ENCODE measurements at regions not wholly inside any gene's neighbourhood (a gene's known extent, or its start where the extent isn't known, plus 50 kb on each side); places are given as distances from the start of the nearest gene placed in this dataset.

DNA sequence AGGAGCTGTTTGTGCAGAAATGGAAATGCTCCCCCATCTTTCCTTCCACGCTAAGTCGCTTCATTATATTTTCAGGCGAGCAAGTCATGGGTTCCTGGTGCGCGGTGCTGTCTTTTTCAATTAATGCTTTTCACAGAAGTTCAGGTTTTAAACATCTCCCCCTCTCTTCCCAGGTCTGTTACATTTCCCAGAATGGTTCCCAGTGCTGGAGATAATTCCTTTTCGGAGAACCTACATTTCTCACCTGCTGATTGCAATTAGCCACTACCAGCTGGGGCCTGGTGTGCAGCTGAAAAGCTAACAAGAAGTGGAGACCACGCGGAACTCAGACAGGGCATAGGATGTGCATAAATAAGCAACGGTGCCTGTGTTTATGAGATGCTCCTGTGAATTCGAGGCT, 217.8 kb downstream of the MID1IP1 start:
- DNase-seq = no peak
- H3K23ac ChIP-seq (ENCODE audit: low read length in 2 of 2) = no peak overlapping the region
- H4K91ac ChIP-seq (ENCODE audit: low read length) = no peak overlapping the region
- H3K4me1 ChIP-seq (ENCODE audit: control insufficient read depth, insufficient read depth, low read depth, low read length) = no peaks in the 10 kb centered on the region
- H3K4me2 ChIP-seq (ENCODE audit: low read length, poor library complexity, severe bottlenecking) = no peak overlapping the region
- H3K79me1 ChIP-seq (replicated peaks; ENCODE audit: low read length, poor library complexity, severe bottlenecking) = no peaks in the 10 kb centered on the region
- H3K4me3 ChIP-seq (ENCODE audit: insufficient read depth in 1 of 2, low read depth in 1 of 2, low read length in 2 of 2) = no peak overlapping the region
- H3K4ac ChIP-seq (ENCODE audit: low read depth in 1 of 2, low read length in 2 of 2) = no peak overlapping the region
- WGBS = 86% methylated on average over 8 of the region's 10 CpGs
- no peak overlapping the region for H3K14ac ChIP-seq (ENCODE audit: low read length in 2 of 2)
- H4K8ac ChIP-seq (ENCODE audit: low read length) = no peak overlapping the region
- no peak overlapping the region for H2AK5ac ChIP-seq (ENCODE audit: low read length, severe bottlenecking)
- no peaks in the 10 kb centered on the region for H3K36me3 ChIP-seq (ENCODE audit: control insufficient read depth in 1 of 2, insufficient read depth in 2 of 2, low read depth in 1 of 2, low read length in 2 of 2)
- peaks cover 4 to 48% of the 10 kb centered on the region in 2 experiments for H3K27me3 ChIP-seq (ENCODE audit: control insufficient read depth in 1 of 2, insufficient read depth in 1 of 2, low read length in 2 of 2)
- H3K27ac ChIP-seq (ENCODE audit: low read length, poor library complexity, severe bottlenecking) = no peak overlapping the region
- no peak overlapping the region for H2BK15ac ChIP-seq (ENCODE audit: low read depth, poor library complexity, severe bottlenecking)
- H2BK5ac ChIP-seq (ENCODE audit: low read depth, low read length, poor library complexity, severe bottlenecking) = no peak overlapping the region
- no peaks in the 10 kb centered on the region for H3K9me3 ChIP-seq (ENCODE audit: control insufficient read depth, low read length)
- H2BK12ac ChIP-seq (ENCODE audit: low read length in 2 of 2) = no peak overlapping the region
- no peak overlapping the region for H3K9ac ChIP-seq (ENCODE audit: low read length)
- H2AFZ ChIP-seq (ENCODE audit: low read depth, low read length) = no peak overlapping the region
- no peak overlapping the region for H3K18ac ChIP-seq (ENCODE audit: low read depth in 1 of 2, low read length in 2 of 2)
- no peak overlapping the region for H2BK120ac ChIP-seq (ENCODE audit: low read depth, low read length)

GRCh38 chrX:39020051-39020669, 218.9 kb downstream of the MID1IP1 start:
- H4K8ac ChIP-seq (ENCODE audit: low read length) = no peak overlapping the region
- no peaks in the 10 kb centered on the region for H3K4me1 ChIP-seq (ENCODE audit: control insufficient read depth, insufficient read depth, low read depth, low read length)
- no peak overlapping the region for H2AFZ ChIP-seq (ENCODE audit: low read depth, low read length)
- no peak overlapping the region for H3K23ac ChIP-seq (ENCODE audit: low read length in 2 of 2)
- no peaks in the 10 kb centered on the region for H3K36me3 ChIP-seq (ENCODE audit: control insufficient read depth in 1 of 2, insufficient read depth in 2 of 2, low read depth in 1 of 2, low read length in 2 of 2)
- peaks cover 4 to 44% of the 10 kb centered on the region in 2 experiments for H3K27me3 ChIP-seq (ENCODE audit: control insufficient read depth in 1 of 2, insufficient read depth in 1 of 2, low read length in 2 of 2)
- no peak overlapping the region for H3K18ac ChIP-seq (ENCODE audit: low read depth in 1 of 2, low read length in 2 of 2)
- 100% methylated on average over 2 of the region's 6 CpGs for WGBS
- H3K9ac ChIP-seq (ENCODE audit: low read length) = no peak overlapping the region
- no peak for DNase-seq
- no peak overlapping the region for H2BK12ac ChIP-seq (ENCODE audit: low read length in 2 of 2)
- no peak overlapping the region for H4K91ac ChIP-seq (ENCODE audit: low read length)
- H3K4ac ChIP-seq (ENCODE audit: low read depth in 1 of 2, low read length in 2 of 2) = no peak overlapping the region
- H3K4me2 ChIP-seq (ENCODE audit: low read length, poor library complexity, severe bottlenecking) = no peak overlapping the region
- no peak overlapping the region for H2BK15ac ChIP-seq (ENCODE audit: low read depth, poor library complexity, severe bottlenecking)
- no peaks in the 10 kb centered on the region for H3K9me3 ChIP-seq (ENCODE audit: control insufficient read depth, low read length)
- no peak overlapping the region for H2AK5ac ChIP-seq (ENCODE audit: low read length, severe bottlenecking)
- peak overlapping the region in 1 of 2 experiments; percentile 32 for H3K14ac ChIP-seq (ENCODE audit: low read length in 2 of 2)
- no peak overlapping the region for H3K4me3 ChIP-seq (ENCODE audit: insufficient read depth in 1 of 2, low read depth in 1 of 2, low read length in 2 of 2)
- no peak overlapping the region for H2BK5ac ChIP-seq (ENCODE audit: low read depth, low read length, poor library complexity, severe bottlenecking)
- H2BK120ac ChIP-seq (ENCODE audit: low read depth, low read length) = no peak overlapping the region
- no peaks in the 10 kb centered on the region for H3K79me1 ChIP-seq (replicated peaks; ENCODE audit: low read length, poor library complexity, severe bottlenecking)
- no peak overlapping the region for H3K27ac ChIP-seq (ENCODE audit: low read length, poor library complexity, severe bottlenecking)

DNA sequence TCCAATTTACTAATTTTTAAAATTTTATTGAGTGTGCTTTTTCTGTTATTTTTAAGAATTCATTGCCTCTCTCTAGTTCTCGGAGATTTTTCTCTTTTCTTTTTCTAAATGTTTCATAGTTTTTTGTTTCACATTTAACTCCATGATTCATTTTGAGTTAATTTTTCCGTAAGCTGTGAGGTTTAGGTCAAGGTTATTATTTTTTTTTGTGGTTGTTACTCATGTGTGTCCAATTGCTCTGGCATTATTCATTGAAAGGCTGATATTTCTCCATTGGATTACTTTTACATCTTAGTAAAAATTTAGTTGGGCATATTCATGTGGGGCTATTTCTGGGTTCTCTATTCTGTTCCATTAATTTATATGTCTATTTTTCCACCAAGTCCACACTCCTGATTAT, 220.8 kb downstream of the MID1IP1 start:
- no peak overlapping the region for H2AK5ac ChIP-seq (ENCODE audit: low read length, severe bottlenecking)
- no CpG with 5 or more reads among the region's 2 CpGs for WGBS
- DNase-seq = no peak
- H3K4me2 ChIP-seq (ENCODE audit: low read length, poor library complexity, severe bottlenecking) = no peak overlapping the region
- H3K9me3 ChIP-seq (ENCODE audit: control insufficient read depth, low read length) = no peaks in the 10 kb centered on the region
- no peak overlapping the region for H2BK15ac ChIP-seq (ENCODE audit: low read depth, poor library complexity, severe bottlenecking)
- H3K9ac ChIP-seq (ENCODE audit: low read length) = no peak overlapping the region
- H3K18ac ChIP-seq (ENCODE audit: low read depth in 1 of 2, low read length in 2 of 2) = no peak overlapping the region
- H3K27ac ChIP-seq (ENCODE audit: low read length, poor library complexity, severe bottlenecking) = no peak overlapping the region
- H3K4me1 ChIP-seq (ENCODE audit: control insufficient read depth, insufficient read depth, low read depth, low read length) = no peaks in the 10 kb centered on the region
- no peaks in the 10 kb centered on the region for H3K36me3 ChIP-seq (ENCODE audit: control insufficient read depth in 1 of 2, insufficient read depth in 2 of 2, low read depth in 1 of 2, low read length in 2 of 2)
- H3K4ac ChIP-seq (ENCODE audit: low read depth in 1 of 2, low read length in 2 of 2) = no peak overlapping the region
- no peak overlapping the region for H3K14ac ChIP-seq (ENCODE audit: low read length in 2 of 2)
- H4K8ac ChIP-seq (ENCODE audit: low read length) = no peak overlapping the region
- no peak overlapping the region for H3K23ac ChIP-seq (ENCODE audit: low read length in 2 of 2)
- H3K4me3 ChIP-seq (ENCODE audit: insufficient read depth in 1 of 2, low read depth in 1 of 2, low read length in 2 of 2) = no peak overlapping the region
- no peak overlapping the region for H4K91ac ChIP-seq (ENCODE audit: low read length)
- H2BK5ac ChIP-seq (ENCODE audit: low read depth, low read length, poor library complexity, severe bottlenecking) = no peak overlapping the region
- peaks cover 0 to 36% of the 10 kb centered on the region in 2 experiments for H3K27me3 ChIP-seq (ENCODE audit: control insufficient read depth in 1 of 2, insufficient read depth in 1 of 2, low read length in 2 of 2)
- H3K79me1 ChIP-seq (replicated peaks; ENCODE audit: low read length, poor library complexity, severe bottlenecking) = no peaks in the 10 kb centered on the region
- no peak overlapping the region for H2AFZ ChIP-seq (ENCODE audit: low read depth, low read length)
- H2BK120ac ChIP-seq (ENCODE audit: low read depth, low read length) = no peak overlapping the region
- H2BK12ac ChIP-seq (ENCODE audit: low read length in 2 of 2) = no peak overlapping the region

- Histone ChIP-seq H3K18ac (ENCODE audit: low read depth in 1 of 2, low read length in 2 of 2) (no peak overlapping the region), H2AFZ (ENCODE audit: low read depth, low read length) (no peak overlapping the region), H3K4me2 (ENCODE audit: low read length, poor library complexity, severe bottlenecking) (no peak overlapping the region), H3K14ac (ENCODE audit: low read length in 2 of 2) (no peak overlapping the region), H2BK120ac (ENCODE audit: low read depth, low read length) (no peak overlapping the region), H3K4me3 (ENCODE audit: insufficient read depth in 1 of 2, low read depth in 1 of 2, low read length in 2 of 2) (no peak overlapping the region), H2BK15ac (ENCODE audit: low read depth, poor library complexity, severe bottlenecking) (no peak overlapping the region), H2AK5ac (ENCODE audit: low read length, severe bottlenecking) (no peak overlapping the region), H3K79me1 (replicated peaks; ENCODE audit: low read length, poor library complexity, severe bottlenecking) (no peaks in the 10 kb centered on the region), H3K27ac (ENCODE audit: low read length, poor library complexity, severe bottlenecking) (no peak overlapping the region), H3K36me3 (ENCODE audit: control insufficient read depth in 1 of 2, insufficient read depth in 2 of 2, low read depth in 1 of 2, low read length in 2 of 2) (no peaks in the 10 kb centered on the region), H3K23ac (ENCODE audit: low read length in 2 of 2) (no peak overlapping the region), H2BK12ac (ENCODE audit: low read length in 2 of 2) (no peak overlapping the region), H4K8ac (ENCODE audit: low read length) (no peak overlapping the region), H3K4me1 (ENCODE audit: control insufficient read depth, insufficient read depth, low read depth, low read length) (no peaks in the 10 kb centered on the region), H3K27me3 (ENCODE audit: control insufficient read depth in 1 of 2, insufficient read depth in 1 of 2, low read length in 2 of 2) (no peaks in the 10 kb centered on the region), H4K91ac (ENCODE audit: low read length) (no peak overlapping the region), H3K4ac (ENCODE audit: low read depth in 1 of 2, low read length in 2 of 2) (no peak overlapping the region), H2BK5ac (ENCODE audit: low read depth, low read length, poor library complexity, severe bottlenecking) (no peak overlapping the region), H3K9me3 (ENCODE audit: control insufficient read depth, low read length) (peaks cover 41% of the 10 kb centered on the region), H3K9ac (ENCODE audit: low read length) (no peak overlapping the region)
- no CpG with 5 or more reads among the region's 2 CpGs for WGBS
- no peak for DNase-seq
Observed at GRCh38 chrX:39029221-39029620, 228.0 kb downstream of the MID1IP1 start.
